SIG-M5 treated with dmso at 0.1 percent for 504 hours (cell line): ENCODE measurements at regions not wholly inside any gene's neighbourhood (a gene's known extent, or its start where the extent isn't known, plus 50 kb on each side); places are given as distances from the start of the nearest gene placed in this dataset.

Experiments
- DNase-seq: peaks from one replicate; lab custom pipeline; 2025; ENCODE audit not compliant: unreplicated experiment; lab: John Stamatoyannopoulos, UW

DNA sequence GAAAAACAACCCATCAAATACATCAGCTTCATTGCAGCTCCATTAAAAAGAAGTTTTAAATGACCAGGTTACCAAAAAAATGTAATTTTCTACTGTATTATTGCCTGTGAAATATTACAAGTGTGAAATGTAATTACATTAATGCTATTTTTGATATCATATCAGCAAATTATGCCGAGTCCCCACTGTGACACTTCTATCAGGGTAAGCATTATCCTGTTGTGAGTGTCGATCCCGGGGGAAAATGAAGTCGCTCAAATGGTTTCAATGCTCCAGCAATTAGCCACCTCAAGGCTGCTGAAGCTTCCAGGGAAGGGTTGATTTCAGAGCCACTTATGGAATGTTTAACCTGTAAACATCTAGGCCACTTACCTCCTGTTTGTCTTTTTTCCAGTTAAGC lies 70.4 kb downstream of the RCN1 start:
- no peak for DNase-seq

- DNase-seq = no peak
These were observed 71.5 kb downstream of the RCN1 start for GRCh38 chr11:32162351-32162750.

DNA sequence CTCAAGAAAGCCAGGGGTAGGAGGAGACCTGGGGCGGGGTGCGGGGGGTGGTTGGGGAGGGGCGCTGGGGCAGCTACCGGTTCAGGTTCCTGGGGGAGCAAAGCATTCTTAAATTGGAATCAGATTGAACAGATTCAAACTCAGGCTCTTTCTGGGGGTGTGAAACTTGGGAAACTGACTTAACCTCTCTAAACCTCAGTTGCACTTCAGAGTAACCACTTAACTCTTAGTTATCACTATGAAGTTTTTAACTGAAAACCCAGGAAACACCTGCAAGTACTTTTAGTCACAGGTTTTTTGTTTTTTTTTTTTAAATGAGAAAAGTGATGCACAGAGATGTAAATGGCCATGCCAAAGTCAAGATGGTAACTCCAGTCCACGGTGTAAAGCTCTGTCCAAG lies 72.0 kb downstream of the RCN1 start:
- no peak for DNase-seq

- no peak for DNase-seq
These were observed 72.7 kb downstream of the RCN1 start for GRCh38 chr11:32163557-32163956.

GRCh38 chr11:32164836-32165235 lies 74.0 kb downstream of the RCN1 start:
- DNase-seq = no peak

DNA sequence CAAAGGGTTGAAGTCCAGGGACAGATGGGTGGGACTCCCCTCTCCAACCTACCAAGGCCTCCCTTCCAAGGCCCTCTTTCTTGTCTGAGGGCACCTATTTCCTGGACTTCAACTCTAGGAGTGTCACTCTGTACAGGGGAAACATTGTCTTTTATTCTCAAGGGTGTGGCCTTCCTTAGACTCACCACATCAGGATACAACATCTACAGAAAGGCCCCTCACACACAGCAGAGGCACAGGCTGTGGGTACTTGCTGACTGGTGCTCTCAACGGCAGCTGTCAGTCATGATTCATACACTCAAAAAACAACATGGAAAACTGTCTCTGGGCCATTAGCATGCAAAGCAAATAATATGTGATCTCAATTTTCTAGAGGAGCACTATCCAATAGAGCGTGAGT lies 78.0 kb downstream of the RCN1 start:
- no peak for DNase-seq

GRCh38 chr11:32171445-32171844 lies 80.6 kb downstream of the RCN1 start:
- no peak for DNase-seq

DNA sequence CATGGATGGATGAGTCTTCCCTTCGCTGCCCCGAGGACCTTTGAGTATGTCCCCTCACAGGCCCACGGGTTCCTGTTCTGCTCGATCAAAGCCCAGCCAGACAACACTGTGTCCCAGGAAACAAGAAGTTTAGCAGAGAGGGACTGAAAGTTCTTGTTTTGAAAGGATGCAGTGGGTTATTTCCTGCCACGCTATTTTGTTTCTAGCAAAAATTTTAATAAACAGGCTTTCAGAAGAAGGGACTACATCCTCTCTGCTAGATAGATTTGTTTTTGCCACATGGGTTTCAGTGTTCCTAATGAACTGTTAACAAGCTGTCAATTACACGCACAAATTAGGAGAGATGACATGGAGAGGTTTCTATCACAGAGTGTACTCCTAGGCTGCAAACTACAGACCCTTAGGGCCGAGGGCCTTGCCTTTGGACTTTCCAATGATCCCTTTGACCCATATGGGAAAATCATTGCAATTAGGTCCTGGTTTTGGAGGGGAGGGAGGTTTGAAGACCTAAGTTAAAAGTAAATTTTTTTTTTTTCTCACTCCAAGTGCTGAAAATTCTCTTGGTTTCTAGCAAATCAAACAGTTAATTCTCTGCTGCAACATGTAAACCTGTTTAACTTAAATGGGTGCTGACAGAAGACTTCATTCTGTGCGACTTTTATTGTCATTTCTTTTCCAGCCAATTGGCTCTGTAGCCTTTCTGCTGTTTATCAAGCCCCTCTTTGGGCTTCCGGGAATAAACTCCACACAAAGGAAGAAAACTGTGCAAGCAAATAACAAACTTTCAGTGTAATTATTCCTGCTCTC lies 81.4 kb downstream of the RCN1 start:
- no peak for DNase-seq

DNA sequence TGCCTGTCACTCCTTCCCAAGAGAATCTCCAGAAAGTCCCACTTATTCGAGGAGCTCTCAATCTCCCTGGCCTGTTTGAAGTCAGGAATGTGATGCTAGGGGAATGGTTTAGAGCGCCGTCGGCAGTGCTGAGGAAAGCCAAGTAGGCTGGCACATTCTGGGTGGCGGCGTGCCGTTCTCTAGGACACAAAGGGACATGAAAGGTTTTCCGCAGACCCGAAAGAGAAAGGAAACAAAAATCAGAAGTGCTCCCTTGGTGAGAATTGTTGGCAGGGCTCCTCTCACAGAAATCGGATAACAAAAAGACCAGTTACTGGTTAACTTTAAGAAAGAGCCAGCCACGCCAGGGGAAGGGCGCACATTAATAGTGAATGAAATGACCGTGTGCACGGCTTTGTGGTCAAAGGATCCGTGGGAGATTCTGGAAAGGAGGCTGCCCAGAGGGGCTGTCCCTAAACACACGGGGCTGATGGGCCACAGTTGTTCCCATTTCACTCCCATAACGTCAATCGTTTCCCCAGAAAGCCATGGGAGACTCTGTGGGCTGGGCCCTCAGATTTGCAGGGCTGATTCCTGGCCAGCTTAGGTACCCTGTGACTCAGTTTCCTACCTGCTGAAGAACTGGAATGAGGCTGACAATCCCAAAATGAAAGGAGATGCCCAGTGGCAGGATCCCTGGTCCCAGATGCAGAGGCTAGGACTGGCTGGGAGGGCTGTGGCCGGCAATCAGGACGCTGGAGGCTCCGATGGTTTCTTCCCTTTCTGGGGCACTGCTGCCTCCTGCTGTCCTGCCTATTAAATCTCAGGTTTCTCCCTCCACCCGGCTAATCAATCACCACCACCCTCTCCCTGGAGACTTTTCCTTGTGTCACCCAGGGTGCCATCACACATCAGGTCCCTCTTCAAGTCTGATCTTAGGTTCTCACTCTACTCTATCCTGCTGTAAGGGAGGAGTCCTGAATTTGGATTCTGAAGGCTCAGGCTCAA lies 82.3 kb downstream of the RCN1 start:
- peak; percentile 26 for DNase-seq

DNA sequence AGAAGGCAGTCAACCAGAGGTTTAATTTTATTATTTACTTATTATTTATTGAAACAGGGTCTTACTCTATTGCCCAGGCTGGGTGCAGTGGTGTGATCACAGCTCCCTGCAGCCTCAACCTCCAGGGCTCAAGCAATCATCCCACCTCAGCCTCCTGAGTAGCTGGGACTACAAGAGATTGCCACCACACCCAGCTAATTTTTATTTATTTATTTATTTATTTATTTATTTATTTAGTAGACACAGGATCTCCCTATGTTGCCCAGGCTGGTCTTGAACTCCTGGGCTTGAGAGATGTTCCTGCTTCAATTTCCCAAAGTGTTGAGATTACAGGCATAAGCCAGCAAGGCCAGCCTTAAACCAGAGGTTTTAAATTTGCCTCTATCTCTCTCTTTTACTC lies 83.1 kb downstream of the RCN1 start:
- DNase-seq = no peak

DNA sequence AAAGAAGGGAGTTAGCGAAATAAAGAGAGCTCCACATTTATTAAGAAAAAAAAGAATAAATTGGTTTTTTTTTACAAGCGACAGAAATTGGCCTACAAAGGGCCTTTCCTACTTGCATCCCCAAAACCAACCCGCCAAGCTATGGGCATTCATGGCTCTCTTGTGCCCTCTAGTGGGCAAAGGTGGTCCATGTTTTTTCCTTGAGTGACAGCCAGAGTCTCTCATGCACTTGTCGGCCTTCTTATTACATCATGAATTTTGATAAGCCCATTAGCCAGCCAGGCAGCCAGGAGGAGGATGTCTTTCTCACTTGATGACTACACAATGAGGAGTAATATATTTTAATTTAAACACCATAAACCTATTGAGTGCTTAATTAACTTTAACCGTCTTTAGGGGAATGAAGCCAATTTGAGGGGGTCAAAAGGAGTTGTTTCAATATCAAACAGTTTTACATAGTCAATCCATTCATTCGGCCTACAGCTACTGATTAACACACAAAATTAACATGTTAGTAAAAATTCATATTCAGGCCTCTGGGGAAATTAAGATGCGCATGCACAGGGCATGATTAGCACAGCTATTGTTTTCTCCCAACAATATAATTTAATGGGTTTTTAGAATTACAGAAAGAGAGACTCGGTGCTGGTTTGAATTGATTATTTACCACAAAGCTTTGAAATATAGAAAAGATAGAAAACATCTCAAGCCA lies 85.5 kb downstream of the RCN1 start:
- peak; percentile 71 for DNase-seq

- no peak for DNase-seq
These were observed 87.8 kb downstream of the RCN1 start for GRCh38 chr11:32178692-32179091.

- DNase-seq = no peak
These were observed 92.6 kb downstream of the RCN1 start for GRCh38 chr11:32183512-32183911.

DNA sequence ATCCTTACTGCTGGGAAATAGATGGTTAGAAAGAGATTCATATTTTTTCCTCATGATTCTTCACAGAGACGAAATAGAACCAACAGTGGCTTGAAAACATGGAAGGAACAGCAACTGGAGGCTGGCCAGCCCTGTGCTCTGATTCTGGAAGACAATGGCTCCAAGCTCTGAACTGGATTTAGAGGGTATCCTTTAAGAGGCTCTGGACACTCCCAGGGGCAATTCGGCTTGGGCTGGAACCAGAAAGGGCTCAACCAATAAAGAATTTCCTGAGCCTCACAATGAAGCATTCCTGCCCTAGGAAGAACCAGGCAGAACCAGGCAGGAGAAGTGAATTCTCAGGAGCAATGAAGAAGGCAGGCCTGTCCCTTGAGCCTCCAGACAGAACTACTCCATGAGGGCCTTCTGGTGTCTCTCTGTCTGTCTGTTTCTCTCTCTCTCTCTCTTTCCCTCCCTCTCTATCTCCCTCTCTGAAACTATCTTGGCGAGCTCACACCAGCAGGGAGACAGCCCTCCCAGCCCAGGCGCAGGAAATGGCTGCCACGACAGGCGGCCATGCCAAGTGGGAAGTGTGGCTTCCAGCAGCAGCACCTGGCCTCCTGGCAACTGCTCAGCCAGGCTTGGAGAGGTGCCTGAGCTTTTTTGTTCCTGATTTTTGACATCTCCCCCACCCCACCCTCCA lies 93.3 kb downstream of the RCN1 start:
- DNase-seq = no peak

GRCh38 chr11:32184723-32185376 lies 94.0 kb downstream of the RCN1 start:
- DNase-seq = no peak

DNA sequence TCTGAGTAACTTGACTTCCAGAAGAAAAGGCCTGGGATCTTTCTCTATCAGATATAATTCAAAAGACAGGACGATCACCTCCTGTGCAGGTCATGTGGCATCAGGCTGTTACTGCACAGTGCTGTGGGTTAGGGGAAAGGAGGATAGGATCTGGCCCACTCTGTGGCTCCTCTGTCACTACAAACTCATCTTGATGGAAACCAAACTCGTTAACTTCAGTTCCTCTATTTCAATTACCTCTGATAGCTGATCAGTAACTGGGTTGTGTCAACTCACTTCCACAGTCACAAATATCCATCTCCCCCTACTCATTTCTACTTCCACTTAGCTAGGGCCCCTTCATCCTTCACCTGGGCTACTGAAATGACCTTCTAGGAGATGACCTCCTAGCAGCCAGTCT lies 95.2 kb downstream of the RCN1 start:
- DNase-seq = no peak

DNA sequence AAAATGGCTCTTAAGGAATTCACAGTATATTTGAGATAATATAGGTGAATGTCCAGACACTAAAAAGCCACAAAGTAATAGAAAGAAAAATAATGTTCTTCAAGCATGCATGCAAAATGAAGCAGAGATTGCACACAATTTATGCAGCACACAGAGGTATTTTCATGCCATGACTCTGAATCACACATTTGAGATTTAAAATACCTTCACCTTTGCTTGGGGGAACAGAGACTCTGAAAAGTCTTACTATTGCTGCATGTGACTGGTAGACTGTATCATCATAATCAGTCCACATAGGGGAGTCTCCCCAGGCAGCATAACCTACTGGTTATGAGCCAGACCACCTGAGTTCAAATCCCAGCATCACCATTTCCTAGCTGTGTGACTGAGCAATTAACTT lies 96.2 kb downstream of the RCN1 start:
- DNase-seq = no peak

DNA sequence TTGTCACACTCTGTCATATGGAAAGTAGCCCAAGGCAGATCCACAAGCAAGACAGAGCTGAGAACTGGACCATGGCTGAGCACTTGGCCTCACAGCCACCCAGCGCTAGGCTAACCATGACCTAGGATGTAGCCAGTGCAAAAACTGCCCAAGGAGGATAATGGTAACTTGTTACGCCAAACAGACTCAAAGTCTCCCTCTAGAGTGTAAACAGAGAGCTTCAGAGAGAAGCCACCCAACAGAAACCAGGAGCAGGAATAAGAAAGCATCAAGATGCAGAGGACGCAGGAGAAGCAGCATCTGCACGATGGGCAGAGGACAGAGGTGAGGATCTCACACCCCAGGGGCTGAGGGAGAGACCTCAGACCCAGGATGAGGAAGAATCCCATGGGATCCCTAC lies 97.9 kb downstream of the RCN1 start:
- DNase-seq = no peak

DNA sequence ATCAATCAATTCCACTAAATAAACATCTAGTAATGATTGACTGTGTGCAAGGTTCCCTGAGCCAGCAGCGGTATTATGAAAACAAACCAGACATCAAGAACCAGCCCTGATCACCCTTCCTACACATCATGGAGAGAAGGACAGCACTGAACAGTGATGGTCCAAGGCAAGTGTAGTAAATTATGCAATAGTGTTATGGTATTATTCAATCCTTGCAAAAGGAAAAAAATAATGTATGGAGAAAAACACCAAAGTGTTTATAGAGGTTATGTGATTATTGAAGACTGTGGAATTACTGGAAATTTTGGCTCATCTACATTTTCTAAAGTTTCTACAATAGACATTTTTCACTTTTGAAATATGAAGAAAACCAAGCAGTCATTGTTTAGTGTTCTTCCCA lies 105.3 kb downstream of the RCN1 start:
- no peak for DNase-seq

DNA sequence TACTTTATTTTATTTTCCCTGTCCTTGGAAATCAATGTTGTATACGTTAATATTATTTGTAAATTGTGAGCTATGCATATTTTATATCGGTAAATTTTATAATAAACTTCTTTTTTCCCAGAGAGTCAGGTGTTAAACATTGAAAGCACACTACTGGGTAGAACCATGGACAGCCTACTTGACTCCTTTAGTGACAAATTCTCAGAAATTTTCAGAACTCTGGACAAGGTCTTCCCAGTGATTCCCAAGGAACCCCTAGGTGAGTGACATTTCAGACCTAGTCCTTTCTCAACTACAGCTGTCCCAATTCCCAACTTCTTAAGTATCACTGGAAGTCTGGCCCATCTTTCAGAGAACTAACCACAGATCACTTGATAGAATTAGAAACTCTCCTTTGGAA lies 107.2 kb downstream of the RCN1 start:
- no peak for DNase-seq
